BLaER1 treated with 17β-estradiol and CSF1 and Interleukin-3, amounts not matched to agents 10 nM and 100 nM (cell line): ENCODE measurements at regions not wholly inside any gene's neighbourhood (a gene's known extent, or its start where the extent isn't known, plus 50 kb on each side); places are given as distances from the start of the nearest gene placed in this dataset.
"Not testable (repeated sequence)": the region's sequence is repeated elsewhere in the genome, so short reads cannot be mapped to it uniquely, and the experiment has no call there.

Experiments used
- H3K27ac ChIP-seq, 11 experiments: shearing (Covaris generic); formaldehyde crosslinking; 2 replicates each; pipeline ENCODE4 v1.8.1; 2022
- H3K27me3 ChIP-seq, 11 experiments: shearing (Covaris generic); formaldehyde crosslinking; 2 replicates each; pipeline ENCODE4 v1.8.1; 2022
- H3K36me3 ChIP-seq, 11 experiments: shearing (Covaris generic); formaldehyde crosslinking; 2 replicates each; pipeline ENCODE4 v1.8.1; 2022
- H3K4me1 ChIP-seq, 10 experiments: shearing (Covaris generic); formaldehyde crosslinking; 2 replicates each; pipeline ENCODE4 v1.8.1; 2022
- H3K4me2 ChIP-seq, 11 experiments: shearing (Covaris generic); formaldehyde crosslinking; 2 replicates each; pipeline ENCODE4 v1.8.1; 2022
- H3K4me3 ChIP-seq, 10 experiments: shearing (Covaris generic); formaldehyde crosslinking; 2 replicates each; pipeline ENCODE4 v1.8.1; 2022
- H3K9ac ChIP-seq, 11 experiments: shearing (Covaris generic); formaldehyde crosslinking; 2 replicates each; pipeline ENCODE4 v1.8.1; 2022
- H3K9me3 ChIP-seq, 11 experiments: shearing (Covaris generic); formaldehyde crosslinking; replicated peaks in 1 of 11; 2 replicates each; pipeline ENCODE4 v1.8.1; 2022
- H4K20me1 ChIP-seq, 11 experiments: shearing (Covaris generic); formaldehyde crosslinking; 2 replicates each; pipeline ENCODE4 v1.8.1; 2022
- Cebpa-rat ChIP-seq, 11 experiments: shearing (Covaris generic); IDR thresholded peaks; 2 replicates each; pipeline ENCODE4 v1.8.1; 2022

GRCh38 chr10:65787571-65787970, 1138.3 kb upstream of the LRRTM3 start:
- TF ChIP-seq Cebpa-rat (IDR thresholded peaks at IDR 0.05) = no peak
- Histone ChIP-seq H3K4me2 (no peak overlapping the region), H3K9me3 (no peaks in the 10 kb centered on the region), H3K9ac (no peak overlapping the region), H3K36me3 (no peaks in the 10 kb centered on the region), H3K4me1 (no peaks in the 10 kb centered on the region), H3K4me3 (no peak overlapping the region), H3K27ac (no peak overlapping the region), H3K27me3 (no peaks in the 10 kb centered on the region), H4K20me1 (no peaks in the 10 kb centered on the region)

DNA sequence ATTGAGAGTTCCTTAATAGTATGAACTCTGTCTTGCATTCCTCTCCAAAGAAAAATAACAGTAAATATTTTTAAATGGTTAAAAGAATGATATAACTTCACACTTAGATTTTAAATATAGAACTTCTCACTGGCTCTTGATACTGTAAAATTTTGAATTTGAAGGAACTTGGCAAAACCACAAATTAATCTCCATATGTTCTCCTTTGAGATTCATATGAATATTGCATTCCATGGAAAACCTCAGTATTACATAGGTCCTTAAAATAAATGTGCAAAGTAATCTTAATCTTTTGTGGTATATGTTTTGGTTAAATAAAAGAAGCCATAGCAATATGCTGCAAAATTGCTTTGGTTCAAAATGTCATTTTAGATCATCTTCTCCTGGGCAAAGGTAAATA, 1137.6 kb upstream of the LRRTM3 start:
- H3K4me3 ChIP-seq = no peak overlapping the region
- no peaks in the 10 kb centered on the region for H4K20me1 ChIP-seq
- H3K27me3 ChIP-seq = no peaks in the 10 kb centered on the region
- H3K4me1 ChIP-seq = no peaks in the 10 kb centered on the region
- H3K4me2 ChIP-seq = no peak overlapping the region
- no peaks in the 10 kb centered on the region for H3K36me3 ChIP-seq
- no peak for TF ChIP-seq Cebpa-rat (IDR thresholded peaks at IDR 0.05)
- no peaks in the 10 kb centered on the region for H3K9me3 ChIP-seq
- no peak overlapping the region for H3K27ac ChIP-seq
- no peak overlapping the region for H3K9ac ChIP-seq

DNA sequence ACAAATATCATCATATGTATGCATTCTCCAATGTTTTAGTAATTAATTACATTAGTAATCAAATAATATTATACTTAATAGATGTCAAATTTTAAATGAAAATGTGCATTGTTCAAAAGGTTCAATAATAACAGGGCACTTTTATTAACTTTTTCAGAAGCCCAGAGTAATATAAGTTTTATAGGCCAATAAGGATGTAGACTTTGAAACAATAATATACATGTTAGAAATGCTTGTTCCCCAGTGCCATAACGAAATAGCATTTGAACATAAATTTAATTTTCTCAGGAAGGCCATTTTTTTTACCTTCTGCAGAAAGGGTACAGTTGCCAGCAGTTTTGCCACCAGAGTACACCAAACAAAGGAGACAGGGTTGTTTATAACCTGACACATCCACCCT, 1133.9 kb upstream of the LRRTM3 start:
- no peaks in the 10 kb centered on the region for H3K27me3 ChIP-seq
- no peak overlapping the region for H3K9ac ChIP-seq
- H3K27ac ChIP-seq = no peak overlapping the region

DNA sequence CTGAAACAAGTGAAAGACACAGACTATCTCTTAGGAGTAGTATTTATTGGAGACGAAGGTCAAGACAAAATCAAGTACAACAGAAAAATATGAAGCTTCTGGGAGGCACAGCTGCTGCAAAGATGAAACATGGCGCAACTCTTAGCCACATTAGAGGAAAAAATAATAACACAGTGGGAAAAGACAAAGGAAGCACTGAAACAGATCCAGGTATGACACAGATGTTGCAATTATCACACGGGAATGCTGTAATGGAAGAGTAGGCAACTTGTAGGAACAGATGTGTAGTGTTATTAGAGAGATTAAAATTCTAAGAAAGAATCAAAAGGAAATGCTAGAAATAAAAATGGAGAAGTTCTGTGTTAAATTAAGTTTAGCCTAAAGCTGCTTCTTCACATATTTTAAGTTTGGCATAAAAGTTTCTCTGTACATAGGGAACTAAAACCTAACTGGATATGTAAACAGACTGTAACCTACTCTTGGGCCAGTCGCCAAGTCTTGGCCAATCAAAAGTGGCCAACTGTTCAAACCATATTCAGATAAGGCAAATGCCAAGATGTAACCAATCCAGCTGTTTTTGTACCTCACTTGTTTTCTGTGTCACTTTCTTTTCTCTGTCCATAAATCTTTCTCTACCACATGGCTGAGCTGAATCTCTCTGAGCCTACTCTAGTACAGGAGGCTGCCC, 1132.0 kb upstream of the LRRTM3 start:
- Histone ChIP-seq H4K20me1 (no peaks in the 10 kb centered on the region), H3K36me3 (no peaks in the 10 kb centered on the region), H3K27me3 (no peaks in the 10 kb centered on the region), H3K27ac (no peak overlapping the region), H3K9ac (no peak overlapping the region), H3K9me3 (no peaks in the 10 kb centered on the region), H3K4me2 (no peak overlapping the region), H3K4me1 (peaks cover 0 to 7% (median 0%) of the 10 kb centered on the region in 10 experiments; a peak in 5 of 20 replicates), H3K4me3 (no peak overlapping the region)
- 0 out of 22 replicates have a peak, but pooled peaks of 1 of the 11 experiments have one; percentile 18 for TF ChIP-seq Cebpa-rat (IDR thresholded peaks at IDR 0.05)

More for the DNA sequence above, 1133.9 kb upstream of the LRRTM3 start:
- H3K4me3 ChIP-seq = no peak overlapping the region
- no peak overlapping the region for H3K4me2 ChIP-seq
- no peaks in the 10 kb centered on the region for H3K9me3 ChIP-seq
- H3K36me3 ChIP-seq = no peaks in the 10 kb centered on the region
- H4K20me1 ChIP-seq = no peaks in the 10 kb centered on the region
- peaks cover 0 to 7% (median 0%) of the 10 kb centered on the region in 10 experiments; a peak in 5 of 20 replicates for H3K4me1 ChIP-seq
- TF ChIP-seq Cebpa-rat (IDR thresholded peaks at IDR 0.05) = no peak

DNA sequence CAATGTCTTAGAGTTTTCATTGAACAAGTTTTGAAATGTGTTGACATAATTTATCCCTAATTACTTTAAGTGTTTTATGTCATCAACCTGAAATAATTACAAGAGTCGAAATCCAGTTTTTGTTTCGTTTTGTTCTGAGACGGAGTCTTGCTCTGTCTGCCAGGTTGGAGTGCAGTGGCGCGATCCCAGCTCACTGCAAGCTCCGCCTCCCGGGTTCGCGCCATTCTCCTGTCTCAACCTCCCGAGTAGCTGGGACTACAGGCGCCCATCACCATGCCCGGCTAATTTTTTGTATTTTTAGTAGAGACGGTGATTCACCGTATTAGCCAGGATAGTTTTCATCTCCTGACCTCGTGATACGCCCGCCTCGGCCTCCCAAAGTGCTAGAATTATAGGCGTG, 1131.0 kb upstream of the LRRTM3 start:
- H3K9me3 ChIP-seq, H3K4me3 ChIP-seq, H3K27ac ChIP-seq, H3K9ac ChIP-seq, H3K4me2 ChIP-seq, H3K27me3 ChIP-seq, H3K4me1 ChIP-seq, H3K36me3 ChIP-seq, H4K20me1 ChIP-seq: not testable (repeated sequence)

DNA sequence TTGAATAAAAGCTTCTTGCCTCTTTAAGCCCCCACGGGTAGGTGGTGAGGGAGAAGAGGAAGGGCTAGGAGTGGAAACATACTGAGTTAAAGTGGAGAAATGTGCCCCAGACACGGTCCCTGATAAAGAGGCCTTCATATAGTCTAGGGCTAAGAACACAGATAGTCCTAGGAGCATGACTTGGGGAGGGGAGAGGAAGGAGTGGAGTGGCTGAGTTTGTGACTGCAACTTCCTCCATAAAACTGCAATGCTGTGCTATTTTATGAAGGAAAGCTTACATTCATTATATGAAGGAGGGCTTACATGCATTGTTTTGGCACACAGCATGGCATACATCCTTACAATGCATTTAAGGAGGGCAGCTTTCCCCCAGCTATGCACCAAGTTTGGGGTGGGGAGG, 1129.4 kb upstream of the LRRTM3 start:
- Histone ChIP-seq H3K36me3 (no peaks in the 10 kb centered on the region), H3K4me2 (peak overlapping the region in 2 of 11 experiments; percentile 23 to 36; a peak in 3 of 22 replicates), H3K9ac (no peak overlapping the region), H3K27me3 (no peaks in the 10 kb centered on the region), H3K9me3 (no peaks in the 10 kb centered on the region), H3K4me1 (peaks cover 0 to 7% (median 0%) of the 10 kb centered on the region in 10 experiments; a peak in 5 of 20 replicates), H4K20me1 (no peaks in the 10 kb centered on the region), H3K27ac (no peak overlapping the region), H3K4me3 (no peak overlapping the region)
- no peak for TF ChIP-seq Cebpa-rat (IDR thresholded peaks at IDR 0.05)

- no peaks in the 10 kb centered on the region for H3K9me3 ChIP-seq
- no peak overlapping the region for H3K4me3 ChIP-seq
- no peaks in the 10 kb centered on the region for H3K27me3 ChIP-seq
- no peaks in the 10 kb centered on the region for H3K36me3 ChIP-seq
- H4K20me1 ChIP-seq = no peaks in the 10 kb centered on the region
- H3K9ac ChIP-seq = no peak overlapping the region
- no peak for TF ChIP-seq Cebpa-rat (IDR thresholded peaks at IDR 0.05)
- no peak overlapping the region for H3K4me2 ChIP-seq
- H3K4me1 ChIP-seq = peaks cover 0 to 7% (median 0%) of the 10 kb centered on the region in 10 experiments; a peak in 5 of 20 replicates
- H3K27ac ChIP-seq = no peak overlapping the region
Observed at GRCh38 chr10:65798133-65798532, 1127.7 kb upstream of the LRRTM3 start.

DNA sequence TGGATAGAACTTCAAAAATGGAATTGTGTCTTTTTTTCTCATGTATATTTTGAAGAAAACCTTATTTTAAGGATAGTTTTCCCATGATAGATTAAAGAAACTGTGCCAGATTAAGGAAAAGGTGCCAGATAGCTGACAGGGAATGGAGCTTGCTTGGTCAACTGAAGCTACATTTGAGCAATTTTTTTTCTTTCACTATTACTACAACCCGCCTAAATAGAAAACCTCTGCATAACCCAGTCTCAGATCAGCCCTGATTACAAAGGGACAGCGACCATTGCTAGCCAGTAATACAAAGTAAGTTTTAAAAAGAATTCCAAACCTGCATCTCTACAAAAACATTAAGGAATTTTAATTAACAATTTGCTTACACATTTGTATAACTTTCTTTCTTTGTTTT, 1123.4 kb upstream of the LRRTM3 start:
- Histone ChIP-seq H4K20me1 (no peaks in the 10 kb centered on the region), H3K9me3 (no peaks in the 10 kb centered on the region), H3K4me1 (no peaks in the 10 kb centered on the region), H3K4me3 (no peak overlapping the region), H3K9ac (no peak overlapping the region), H3K27me3 (no peaks in the 10 kb centered on the region), H3K36me3 (no peaks in the 10 kb centered on the region), H3K27ac (no peak overlapping the region), H3K4me2 (no peak overlapping the region)
- TF ChIP-seq Cebpa-rat (IDR thresholded peaks at IDR 0.05) = no peak

DNA sequence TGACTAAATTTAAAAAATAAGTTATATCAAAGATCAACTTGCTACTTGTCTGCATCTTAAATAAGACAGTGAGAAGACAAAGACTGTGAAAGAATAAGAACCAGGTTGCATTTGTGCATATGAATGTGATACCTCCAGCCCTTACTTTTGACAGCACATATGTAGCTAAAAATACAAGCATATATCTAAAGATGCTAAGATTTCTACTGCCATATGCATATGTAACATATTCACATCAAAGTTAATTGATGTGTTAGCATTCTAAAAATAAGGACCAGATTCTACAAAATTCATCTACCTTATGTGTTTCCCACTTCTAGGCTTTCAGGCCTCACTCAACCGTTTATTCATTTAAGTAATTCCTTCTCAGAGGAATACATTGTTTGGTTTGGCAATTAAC, 1120.3 kb upstream of the LRRTM3 start:
- Histone ChIP-seq H3K27me3 (no peaks in the 10 kb centered on the region), H3K4me1 (no peaks in the 10 kb centered on the region), H3K4me3 (no peak overlapping the region), H3K36me3 (no peaks in the 10 kb centered on the region), H3K9me3 (no peaks in the 10 kb centered on the region), H4K20me1 (no peaks in the 10 kb centered on the region), H3K9ac (no peak overlapping the region), H3K27ac (no peak overlapping the region), H3K4me2 (no peak overlapping the region)
- no peak for TF ChIP-seq Cebpa-rat (IDR thresholded peaks at IDR 0.05)

- H3K27ac ChIP-seq = no peak overlapping the region
- TF ChIP-seq Cebpa-rat (IDR thresholded peaks at IDR 0.05) = no peak
Observed at GRCh38 chr10:65805993-65806392, 1119.8 kb upstream of the LRRTM3 start.

More at GRCh38 chr10:65805993-65806392, 1119.8 kb upstream of the LRRTM3 start:
- Histone ChIP-seq H3K9me3 (no peaks in the 10 kb centered on the region), H3K4me3 (no peak overlapping the region), H3K9ac (no peak overlapping the region), H3K4me1 (no peaks in the 10 kb centered on the region), H3K36me3 (no peaks in the 10 kb centered on the region), H4K20me1 (no peaks in the 10 kb centered on the region), H3K4me2 (no peak overlapping the region), H3K27me3 (no peaks in the 10 kb centered on the region)
